Activated CD4-positive, alpha-beta T cell treated with anti-CD3 and anti-CD28 coated beads, Interleukin-2, Interleukin-6, amounts not matched to agents 100 ng/mL and 50 ng/mL, durations not matched to agents 16 hours and 8 hours (primary cell): ENCODE measurements at regions not wholly inside any gene's neighbourhood (a gene's known extent, or its start where the extent isn't known, plus 50 kb on each side); places are given as distances from the start of the nearest gene placed in this dataset.

Experiments used
- DNase-seq: peaks from one replicate; pipeline ENCODE4 v3.0.0-alpha.2; 2020

DNA sequence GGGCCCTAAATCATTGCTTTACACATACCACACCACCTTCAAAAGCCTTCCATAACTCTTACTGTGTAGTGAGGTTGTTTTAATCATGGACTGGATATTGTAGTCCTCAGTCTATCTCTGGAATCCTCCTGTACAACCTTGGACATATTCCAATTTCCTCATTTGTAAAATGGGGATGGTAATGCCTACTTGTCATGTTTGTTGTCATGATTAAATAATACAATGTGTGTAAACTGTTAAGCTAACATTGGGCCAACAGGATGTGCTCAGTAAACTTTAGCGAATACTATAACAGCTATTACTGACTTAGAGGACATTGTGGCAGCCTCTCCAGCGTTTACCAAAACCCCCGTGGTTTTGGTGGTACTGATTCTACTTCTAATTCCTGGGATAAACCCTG, 74.7 kb upstream of the PTPRM start:
- DNase-seq, result no peak

- no peak for DNase-seq
These were observed 70.0 kb upstream of the PTPRM start for GRCh38 chr18:7497081-7497480.

GRCh38 chr18:7511106-7511505, 56.0 kb upstream of the PTPRM start:
- DNase-seq, result no peak

- no peak for DNase-seq
These were observed 54.8 kb upstream of the PTPRM start for GRCh38 chr18:7512348-7512747.

- no peak for DNase-seq
These were observed 54.1 kb upstream of the PTPRM start for GRCh38 chr18:7512990-7513389.

DNA sequence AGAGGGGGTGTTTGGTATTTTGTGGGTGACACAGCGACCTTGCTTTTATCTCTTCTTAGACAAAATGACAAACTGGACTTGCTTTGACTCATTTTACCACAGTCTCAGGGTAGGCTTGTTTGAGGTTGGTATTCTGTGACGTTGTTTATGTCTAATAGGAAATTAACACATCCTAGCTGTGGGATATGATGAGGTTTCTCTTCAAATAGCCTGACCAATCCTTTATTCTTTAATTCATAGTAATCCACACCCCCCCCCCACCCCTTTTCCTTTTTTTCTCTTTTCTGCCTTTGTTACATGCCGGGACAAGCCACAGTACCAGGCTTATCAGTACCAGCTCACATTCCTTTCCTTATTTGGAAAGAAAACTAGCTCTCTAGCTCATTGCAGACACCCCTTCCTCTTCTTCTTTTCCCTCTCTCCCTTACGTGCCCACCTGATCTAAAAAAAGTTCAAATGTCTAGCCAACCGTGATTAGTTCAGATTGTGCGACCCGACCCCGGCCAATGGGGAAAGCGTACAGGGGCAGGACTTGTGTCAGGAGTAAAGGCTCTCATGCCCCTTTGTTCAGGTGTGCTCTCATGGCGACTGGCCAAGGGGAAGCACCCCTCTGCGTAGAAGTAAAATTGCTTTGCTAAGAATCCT, 52.2 kb upstream of the PTPRM start:
- DNase-seq, result no peak

DNA sequence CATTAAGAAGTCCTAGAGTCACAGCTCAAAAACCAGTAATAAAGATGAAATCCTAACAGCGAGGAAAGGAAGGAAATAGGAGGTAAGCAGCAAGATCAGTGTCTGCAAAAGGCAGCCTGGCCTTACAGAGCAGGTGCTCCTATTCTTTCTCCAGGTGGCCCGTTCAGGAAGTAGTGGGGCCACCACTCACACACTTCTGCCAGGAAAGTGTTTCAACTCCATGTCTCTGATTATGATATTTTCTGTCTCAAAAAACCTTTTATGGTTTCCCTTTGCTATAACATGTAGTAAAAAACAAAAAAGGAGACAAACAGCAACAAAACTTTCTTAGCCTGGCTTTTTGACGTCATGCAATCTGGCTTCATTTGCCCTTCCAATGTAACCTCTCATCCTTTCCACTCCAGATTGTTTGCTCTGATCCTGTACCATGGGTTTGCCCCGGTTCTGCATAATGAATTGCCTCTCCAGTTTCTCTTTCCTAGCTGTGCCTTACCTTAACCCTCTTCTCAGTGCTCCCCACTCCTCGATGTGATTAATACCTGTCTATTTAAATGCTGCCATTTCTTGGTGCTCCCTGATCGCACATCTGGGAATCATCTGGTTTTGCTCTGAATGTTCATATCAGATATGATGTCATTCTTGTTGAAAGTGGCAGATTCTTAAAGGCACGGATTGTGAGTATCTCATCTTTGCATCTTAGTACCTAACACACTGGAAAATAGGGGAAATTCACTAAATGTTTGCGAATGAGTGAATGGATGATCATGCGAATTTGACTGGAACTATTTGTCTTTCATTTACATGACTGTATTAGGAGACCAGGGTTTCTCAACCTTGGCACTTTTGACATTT, 50.6 kb upstream of the PTPRM start:
- no peak for DNase-seq
